Vagina (tissue), 2 donors: ENCODE measurements at regions not wholly inside any gene's neighbourhood (a gene's known extent, or its start where the extent isn't known, plus 50 kb on each side); places are given as distances from the start of the nearest gene placed in this dataset.

Experiments used
- DNase-seq, 2 donors: peaks; one replicate each; pipeline ENCODE4 v3.0.0-alpha.2; 2017; ENCODE audit errors: extremely low spot score in 2 of 2
- H3K27ac ChIP-seq: fragments of 200-600 bp; sonication (generic); one replicate; pipeline ENCODE4 v1.5.1; 2019
- H3K27me3 ChIP-seq: fragments of 200-600 bp; sonication (generic); one replicate; pipeline ENCODE4 v1.5.1; 2019
- H3K36me3 ChIP-seq, 2 donors: fragments of 200-600 bp; sonication (generic); one replicate each; pipeline ENCODE4 v1.5.1; 2017 to 2019
- H3K4me1 ChIP-seq: fragments of 200-600 bp; sonication (generic); one replicate; pipeline ENCODE4 v1.5.1; 2019
- H3K4me3 ChIP-seq, 2 donors: fragments of 200-600 bp; sonication (generic); 1 replicate in 1 of 2; 2 replicates in 1 of 2; pipeline ENCODE4 v1.5.1; 2016 to 2019
- H3K9me3 ChIP-seq: fragments of 200-600 bp; sonication (generic); one replicate; pipeline ENCODE4 v1.5.1; 2019
- CTCF ChIP-seq, 3 experiments: fragments of 450-650 bp in 2 of 3; fragments of 200-600 bp in 1 of 3; sonication (generic) in 1 of 3; IDR thresholded peaks; one replicate each; pipeline ENCODE4 v1.5.1; 2017 to 2019; ENCODE audit warnings: antibody characterized with exemption in 3 of 3, mild to moderate bottlenecking in 2 of 3, moderate library complexity in 2 of 3
- POLR2A ChIP-seq, 2 donors: fragments of 450-650 bp; IDR thresholded peaks; one replicate each; pipeline ENCODE4 v1.6.1; 2017; ENCODE audit warnings: antibody characterized with exemption in 2 of 2, mild to moderate bottlenecking in 2 of 2, moderate library complexity in 2 of 2
- POLR2AphosphoS5 ChIP-seq, 2 donors: sonication (generic); formaldehyde crosslinking; IDR thresholded peaks; one replicate each; pipeline ENCODE4 v1.9.0; 2017; ENCODE audit warnings: antibody characterized with exemption in 2 of 2, mild to moderate bottlenecking in 2 of 2, low read depth in 1 of 2; ENCODE audit not compliant: insufficient read depth in 1 of 2
- intact Hi-C: fragments of 100-400 bp; cut with DNase I; formaldehyde crosslinking; loops from one replicate; pipeline ENCODE4 v1.15.1; 2023

DNA sequence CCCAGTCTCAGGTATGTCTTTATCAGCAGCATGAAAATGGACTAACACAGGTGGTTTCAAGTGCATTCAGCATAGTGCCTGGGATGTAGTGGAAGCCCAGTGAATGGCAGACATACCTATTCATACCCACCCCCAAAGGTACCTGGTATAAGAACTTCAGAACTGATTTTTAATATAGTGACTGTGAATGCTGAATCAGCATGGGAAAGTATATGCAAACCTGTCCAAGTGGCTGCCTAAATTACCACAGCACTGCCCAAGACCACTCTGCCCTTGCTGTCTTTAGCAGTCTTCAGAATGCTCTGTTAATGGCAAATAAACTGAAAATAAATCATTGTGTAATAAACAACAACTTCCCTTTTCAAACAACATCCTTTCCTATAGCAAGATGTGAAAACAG, 312.1 kb downstream of the GPAM start:
- TF ChIP-seq POLR2AphosphoS5 (IDR thresholded peaks at IDR 0.05; ENCODE audit: insufficient read depth in 1 of 2, low read depth in 1 of 2) (no peak), CTCF (IDR thresholded peaks at IDR 0.05) (no peak), POLR2A (IDR thresholded peaks at IDR 0.05) (no peak)
- intact Hi-C loops, result no loop called here
- no peak for DNase-seq
- Histone ChIP-seq H3K36me3 (no peaks in the 10 kb centered on the region), H3K9me3 (no peaks in the 10 kb centered on the region), H3K4me3 (no peak overlapping the region), H3K27me3 (no peaks in the 10 kb centered on the region), H3K4me1 (no peaks in the 10 kb centered on the region), H3K27ac (no peak overlapping the region)

DNA sequence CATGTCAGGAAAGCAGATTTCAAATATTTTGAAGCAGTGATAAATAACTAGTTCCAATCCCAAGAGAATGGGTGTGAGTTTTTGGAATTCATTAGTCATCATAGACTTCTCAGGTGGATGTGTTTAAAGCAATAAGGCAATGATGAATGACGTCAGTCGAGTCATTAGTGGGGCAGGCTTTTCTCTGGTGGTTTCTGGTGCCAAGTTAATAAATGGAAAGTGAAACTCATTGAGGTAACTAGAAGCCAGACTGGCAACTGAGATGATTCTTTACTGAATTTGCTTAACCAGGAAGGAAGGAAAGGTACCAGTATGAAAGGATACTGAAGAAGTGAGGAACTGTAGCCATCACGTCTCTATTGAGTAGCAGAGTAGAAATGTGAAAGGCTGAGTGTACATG, 311.0 kb downstream of the GPAM start:
- Histone ChIP-seq H3K9me3 (no peaks in the 10 kb centered on the region), H3K4me3 (no peak overlapping the region), H3K27me3 (no peaks in the 10 kb centered on the region), H3K36me3 (no peaks in the 10 kb centered on the region), H3K27ac (no peak overlapping the region), H3K4me1 (no peaks in the 10 kb centered on the region)
- intact Hi-C loops, result no loop called here
- DNase-seq, result no peak
- TF ChIP-seq POLR2AphosphoS5 (IDR thresholded peaks at IDR 0.05; ENCODE audit: insufficient read depth in 1 of 2, low read depth in 1 of 2), result no peak
- TF ChIP-seq POLR2A (IDR thresholded peaks at IDR 0.05), result no peak
- no peak for TF ChIP-seq CTCF (IDR thresholded peaks at IDR 0.05)

DNA sequence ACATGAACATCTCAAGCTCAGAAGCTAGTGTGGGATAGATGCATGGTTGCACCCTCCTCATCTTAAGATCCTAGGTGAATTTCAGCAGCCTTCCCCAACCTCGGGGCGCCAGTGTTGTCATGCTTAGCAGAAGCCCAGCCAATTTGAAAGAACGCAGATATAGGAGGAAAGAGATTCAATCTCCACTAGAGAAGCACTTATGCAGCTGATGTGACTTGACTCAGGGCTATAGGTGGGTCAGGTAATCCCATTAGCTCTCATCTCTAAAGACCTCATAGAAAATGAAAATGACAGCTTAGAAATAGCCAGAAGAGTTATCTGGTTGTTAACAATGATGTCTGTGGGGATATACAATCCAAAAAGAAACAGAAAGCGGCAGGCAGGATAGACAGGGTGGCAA, 310.5 kb downstream of the GPAM start:
- TF ChIP-seq POLR2A (IDR thresholded peaks at IDR 0.05) (no peak), CTCF (IDR thresholded peaks at IDR 0.05) (no peak), POLR2AphosphoS5 (IDR thresholded peaks at IDR 0.05; ENCODE audit: insufficient read depth in 1 of 2, low read depth in 1 of 2) (no peak)
- H3K4me3 ChIP-seq, result no peak overlapping the region
- no peaks in the 10 kb centered on the region for H3K36me3 ChIP-seq
- no peak for DNase-seq
- intact Hi-C loops, result no loop called here
- H3K4me1 ChIP-seq, result no peaks in the 10 kb centered on the region
- H3K27me3 ChIP-seq, result no peaks in the 10 kb centered on the region
- H3K27ac ChIP-seq, result no peak overlapping the region
- H3K9me3 ChIP-seq, result no peaks in the 10 kb centered on the region

GRCh38 chr10:111873621-111874135, 309.9 kb downstream of the GPAM start:
- no peak overlapping the region for H3K4me3 ChIP-seq
- intact Hi-C loops, result no loop called here
- no peaks in the 10 kb centered on the region for H3K27me3 ChIP-seq
- no peak for DNase-seq
- no peaks in the 10 kb centered on the region for H3K4me1 ChIP-seq
- H3K27ac ChIP-seq, result no peak overlapping the region
- H3K9me3 ChIP-seq, result no peaks in the 10 kb centered on the region
- H3K36me3 ChIP-seq, result no peaks in the 10 kb centered on the region
- TF ChIP-seq POLR2AphosphoS5 (IDR thresholded peaks at IDR 0.05; ENCODE audit: insufficient read depth in 1 of 2, low read depth in 1 of 2) (no peak), POLR2A (IDR thresholded peaks at IDR 0.05) (no peak), CTCF (IDR thresholded peaks at IDR 0.05) (no peak)

DNA sequence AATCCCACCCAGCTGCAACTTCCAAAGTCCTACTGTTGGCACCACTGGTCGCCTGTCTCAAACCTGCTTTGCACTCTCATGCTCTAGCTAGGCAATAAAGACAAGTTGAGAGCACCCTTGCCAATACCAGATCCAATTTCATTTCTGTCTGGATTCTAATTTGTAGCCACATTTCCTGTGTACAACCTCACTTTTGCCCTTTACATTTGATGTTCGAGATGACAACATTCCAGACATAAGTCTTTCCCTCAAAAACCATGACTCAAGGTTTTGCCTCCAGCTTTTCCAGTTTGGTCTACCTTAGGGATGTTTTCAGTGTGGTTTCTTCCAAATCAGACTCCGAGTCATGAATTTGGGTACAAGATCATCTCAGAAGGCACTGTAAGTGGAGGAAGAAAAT, 309.0 kb downstream of the GPAM start:
- no peaks in the 10 kb centered on the region for H3K9me3 ChIP-seq
- intact Hi-C loops, result no loop called here
- TF ChIP-seq POLR2A (IDR thresholded peaks at IDR 0.05) (no peak), CTCF (IDR thresholded peaks at IDR 0.05) (no peak), POLR2AphosphoS5 (IDR thresholded peaks at IDR 0.05; ENCODE audit: insufficient read depth in 1 of 2, low read depth in 1 of 2) (no peak)
- H3K4me1 ChIP-seq, result no peaks in the 10 kb centered on the region
- H3K36me3 ChIP-seq, result no peaks in the 10 kb centered on the region
- H3K27ac ChIP-seq, result no peak overlapping the region
- no peak for DNase-seq
- no peaks in the 10 kb centered on the region for H3K27me3 ChIP-seq
- no peak overlapping the region for H3K4me3 ChIP-seq
